HG02884 (cell line): ENCODE measurements at regions not wholly inside any gene's neighbourhood (a gene's known extent, or its start where the extent isn't known, plus 50 kb on each side); places are given as distances from the start of the nearest gene placed in this dataset.

Source experiments
- ATAC-seq: cut with Tn5 transposase; IDR thresholded peaks from one replicate; pipeline ENCODE4 v1.9.1; 2021; ENCODE audit warnings: mild to moderate bottlenecking, moderate library complexity; ENCODE audit not compliant: unreplicated experiment

- ATAC-seq: no peak
These were observed 224.4 kb upstream of the POU3F1 start for GRCh38 chr1:38270849-38271633.

DNA sequence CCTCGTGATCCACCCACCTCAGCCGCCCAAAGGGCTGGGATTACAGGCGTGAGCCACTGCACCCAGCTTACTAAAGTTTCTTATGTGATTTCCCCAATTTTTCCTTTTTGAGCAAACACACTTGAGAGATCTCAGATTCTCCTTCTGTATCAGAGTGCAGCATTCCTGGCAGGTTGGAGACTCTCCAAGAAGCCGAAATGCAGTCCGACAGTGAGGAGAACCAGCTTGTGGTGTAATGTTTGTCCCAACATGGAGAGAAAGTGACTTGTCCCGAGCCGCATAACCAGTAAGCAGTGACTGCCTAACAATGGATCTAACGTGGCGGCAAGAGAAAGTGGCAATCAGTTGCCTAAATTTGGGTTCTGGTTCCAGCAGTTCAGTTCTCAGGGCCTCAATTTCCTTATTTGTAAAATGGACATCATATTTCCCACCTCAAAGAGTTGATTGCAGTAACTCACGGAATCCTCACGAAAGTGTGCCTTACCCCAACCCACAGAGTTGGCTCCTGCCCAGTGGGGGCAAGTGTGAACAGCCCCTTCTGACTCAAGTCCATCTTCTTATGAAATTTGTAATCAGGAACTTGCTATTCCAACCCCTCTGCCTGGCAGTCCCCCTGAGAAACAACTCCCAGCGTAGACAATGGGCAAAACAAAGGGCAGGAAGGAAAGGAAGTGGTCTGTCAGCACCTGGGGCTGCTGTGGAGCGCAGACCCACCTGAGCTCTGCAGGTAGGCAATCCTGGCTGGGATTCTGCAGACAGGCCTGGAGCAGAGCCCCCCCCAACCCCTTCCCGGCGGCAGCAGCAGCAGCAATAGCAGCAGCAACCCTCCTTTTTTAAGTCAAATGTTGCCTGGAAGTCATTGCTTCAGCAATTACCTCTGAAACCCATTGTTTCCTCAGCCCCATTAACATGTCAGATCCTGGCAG, 223.6 kb upstream of the POU3F1 start:
- no peak for ATAC-seq

GRCh38 chr1:38268226-38268625, 221.6 kb upstream of the POU3F1 start:
- no peak for ATAC-seq

DNA sequence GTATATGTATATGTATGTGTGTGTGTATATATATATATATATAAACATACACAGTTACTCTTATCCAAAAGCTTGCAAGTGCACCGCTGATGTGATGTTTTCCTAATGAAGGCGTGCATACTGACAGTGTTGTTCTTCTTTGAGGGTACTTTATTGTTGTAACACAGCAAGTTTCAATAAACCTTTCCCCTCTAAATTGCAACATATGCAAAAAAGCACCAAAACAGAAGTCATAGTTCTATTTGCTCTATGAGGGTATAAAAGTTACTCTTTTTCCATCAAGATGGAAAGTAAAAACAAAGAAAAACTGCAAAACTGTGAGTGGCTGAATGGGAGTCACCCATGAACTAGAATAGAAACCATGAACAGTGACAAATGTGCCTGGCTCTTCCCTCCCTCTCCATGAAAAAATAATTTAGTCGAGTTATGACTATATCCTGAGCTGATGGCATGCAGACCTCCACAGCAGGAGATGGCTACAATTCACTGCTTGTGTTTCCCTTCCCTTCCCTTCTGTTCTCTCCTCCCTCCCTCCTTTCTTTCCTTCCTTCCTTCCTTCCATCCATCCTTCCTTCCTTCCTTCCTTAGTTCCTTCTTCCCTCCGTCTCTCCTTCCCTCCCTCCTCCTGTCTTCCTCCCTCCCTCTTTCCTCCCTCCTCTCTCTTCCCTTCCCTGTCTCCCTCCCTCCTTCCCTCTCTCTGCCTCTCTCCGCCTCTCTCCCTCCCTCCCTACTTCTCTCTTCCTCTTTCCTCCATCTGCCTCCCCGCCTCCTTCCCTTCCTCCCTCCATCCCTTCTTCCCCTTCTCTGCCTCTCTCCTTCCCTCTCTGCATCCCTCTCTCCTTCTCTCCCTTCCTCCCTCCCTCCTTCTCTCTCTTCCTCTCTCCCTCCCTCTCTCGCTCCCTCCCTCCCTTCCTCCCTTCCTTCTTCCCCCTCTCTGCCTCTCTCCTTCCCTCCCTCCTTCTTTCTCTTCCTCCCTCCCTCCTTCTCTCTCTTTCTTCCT, 220.7 kb upstream of the POU3F1 start:
- no peak for ATAC-seq

- ATAC-seq: no peak
These were observed 219.6 kb upstream of the POU3F1 start for GRCh38 chr1:38266197-38266520.

DNA sequence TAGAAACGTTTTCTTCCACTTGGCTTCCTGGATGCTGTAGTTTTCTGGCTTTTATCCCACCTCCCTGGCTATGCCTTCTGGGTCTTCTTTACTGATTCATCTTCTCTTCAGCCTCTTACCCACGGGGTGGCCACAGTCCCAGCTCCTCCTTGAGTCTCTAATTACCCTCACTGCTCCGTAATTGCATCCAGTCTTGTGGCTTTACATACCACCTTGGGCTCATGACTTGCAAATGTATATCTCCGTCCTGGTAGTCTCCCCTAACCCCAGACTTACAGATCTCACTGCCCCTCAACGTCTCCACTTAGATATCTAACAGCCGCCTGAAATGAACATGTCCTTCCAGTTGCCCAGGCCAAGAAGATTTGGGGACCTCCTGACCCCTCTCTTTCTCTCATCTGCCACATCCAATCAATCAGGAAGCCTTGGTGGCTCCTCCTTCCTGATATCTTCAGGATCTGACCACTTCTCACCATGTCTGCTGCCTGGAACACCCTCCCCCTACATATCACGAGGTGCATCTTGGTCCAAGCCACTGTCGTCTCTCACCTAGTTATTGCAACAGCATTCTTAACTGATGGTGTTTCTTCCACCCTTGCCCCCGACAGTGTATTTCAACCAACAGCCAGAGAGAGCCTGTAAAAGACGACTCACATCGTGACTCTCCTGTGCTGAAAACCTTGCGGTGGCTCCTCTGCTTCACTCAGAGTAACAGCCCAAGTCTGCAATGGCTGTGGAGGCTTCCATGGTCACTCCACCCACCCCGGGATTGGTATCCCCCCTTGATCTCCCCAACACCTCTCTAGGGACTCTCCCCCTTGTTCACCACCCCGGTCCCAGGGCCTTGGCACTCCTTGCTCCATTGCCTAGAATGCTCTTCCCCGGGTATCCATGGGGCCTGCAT, 219.0 kb upstream of the POU3F1 start:
- no peak for ATAC-seq

GRCh38 chr1:38263438-38263837, 216.8 kb upstream of the POU3F1 start:
- ATAC-seq: no peak

DNA sequence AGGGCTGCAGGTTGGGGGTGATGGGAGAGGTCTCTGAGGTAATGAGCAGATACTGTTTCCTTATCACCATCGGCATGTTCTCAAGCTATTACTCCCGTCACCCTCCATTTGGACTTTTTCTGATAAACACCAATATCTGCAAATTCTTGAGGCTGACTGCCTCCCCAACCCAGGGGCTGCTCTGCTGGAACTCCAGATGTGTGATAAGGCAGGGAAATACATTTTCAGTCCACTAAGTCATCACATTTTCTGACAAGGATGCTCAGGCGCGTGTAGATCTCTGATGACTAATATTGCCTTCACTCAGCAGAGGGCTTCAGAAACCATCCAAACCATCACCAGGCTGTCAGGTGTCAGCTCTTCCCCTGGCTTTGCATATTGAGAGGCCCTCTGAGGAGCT, 215.0 kb upstream of the POU3F1 start:
- ATAC-seq: no peak

- ATAC-seq: no peak
These were observed 211.6 kb upstream of the POU3F1 start for GRCh38 chr1:38258085-38258627.

- no peak for ATAC-seq
These were observed 210.8 kb upstream of the POU3F1 start for GRCh38 chr1:38257374-38257773.

- no peak for ATAC-seq
These were observed 209.5 kb upstream of the POU3F1 start for GRCh38 chr1:38256072-38256471.

DNA sequence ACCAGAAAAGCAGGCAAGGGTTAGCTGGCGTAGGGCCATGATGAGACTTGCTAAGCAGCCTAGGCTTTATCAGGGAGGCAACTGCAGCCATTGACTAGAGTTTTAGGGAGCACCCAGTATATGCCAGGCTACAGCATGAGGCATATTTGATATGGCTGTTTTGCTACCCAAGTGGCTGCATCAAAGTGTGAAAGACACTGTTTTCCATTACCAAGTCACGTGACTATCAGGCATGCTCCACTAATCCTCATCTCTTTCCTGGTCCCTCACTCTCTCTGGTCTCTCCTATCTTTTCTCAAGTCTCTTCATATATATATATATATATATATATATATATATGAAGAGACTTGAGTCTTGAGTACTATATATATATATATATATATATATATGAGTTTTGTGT, 206.7 kb upstream of the POU3F1 start:
- ATAC-seq: no peak

- no peak for ATAC-seq
These were observed 203.8 kb upstream of the POU3F1 start for GRCh38 chr1:38250356-38250755.

DNA sequence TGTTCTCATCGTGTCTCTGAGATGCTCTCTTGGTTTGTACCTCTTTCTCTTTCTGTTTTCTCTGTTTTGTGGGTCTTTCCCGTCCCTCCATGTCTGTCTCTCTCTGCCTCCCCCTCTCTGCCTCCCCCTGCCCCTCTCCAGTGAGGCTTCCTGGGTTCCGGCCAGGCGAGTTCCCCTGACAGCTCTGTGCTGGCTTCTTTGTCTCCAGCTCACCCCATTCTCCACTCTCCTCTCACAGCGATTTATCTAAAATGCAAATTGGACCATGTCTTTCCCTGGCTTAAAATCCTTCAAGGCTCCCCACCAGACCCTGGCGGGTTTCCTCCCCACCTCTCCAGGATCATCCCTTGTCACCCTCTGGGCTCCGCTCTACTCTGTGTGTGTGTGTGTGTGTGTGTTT, 202.4 kb upstream of the POU3F1 start:
- ATAC-seq: no peak

DNA sequence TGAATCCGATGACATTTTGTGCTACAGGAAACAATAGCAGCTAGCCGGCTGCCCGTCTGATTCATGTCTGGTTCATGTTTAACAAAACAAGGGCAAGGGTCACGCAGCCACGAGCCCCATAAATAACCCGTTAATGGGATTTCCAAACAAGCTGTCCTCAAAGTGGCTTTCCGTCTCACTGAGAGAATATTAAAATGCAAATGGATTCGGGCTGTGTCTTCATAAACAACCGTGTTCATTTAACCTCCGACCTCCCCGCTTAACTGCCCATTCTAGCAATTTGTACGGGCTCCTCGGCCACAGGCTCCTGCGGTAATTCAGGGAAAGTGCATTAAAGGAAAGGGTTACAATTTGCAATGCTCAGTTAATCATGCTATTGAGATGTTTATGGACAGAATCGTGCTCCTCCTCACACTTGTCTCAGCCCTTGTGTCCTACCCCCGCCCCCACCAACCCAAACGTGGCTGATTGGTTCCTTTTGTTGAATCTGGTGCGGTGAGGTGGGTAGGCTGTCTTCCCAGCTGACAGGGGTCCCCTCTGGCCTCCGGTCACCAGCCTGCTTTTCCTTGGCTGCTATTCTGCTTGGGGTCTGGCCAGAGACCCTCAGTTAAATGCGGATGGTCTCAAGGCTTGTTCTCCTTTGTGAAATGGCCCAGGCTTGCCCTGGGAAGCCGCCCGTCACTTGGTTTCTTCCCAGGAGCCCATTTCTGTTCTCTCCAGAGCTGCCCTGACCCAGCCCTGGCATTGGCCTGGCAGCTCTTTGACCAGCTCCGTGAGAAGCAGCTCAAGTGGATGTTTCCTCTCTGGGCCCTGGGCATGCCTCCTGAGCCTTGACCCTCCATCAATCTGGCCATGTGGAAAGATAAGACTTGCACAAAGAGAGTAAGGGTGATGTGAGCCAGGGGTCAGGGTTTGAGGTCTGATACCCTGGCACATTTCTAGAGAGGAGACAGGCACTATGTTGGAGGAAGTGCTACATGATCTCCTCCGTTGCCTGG, 200.7 kb upstream of the POU3F1 start:
- ATAC-seq: no peak

GRCh38 chr1:38244218-38244845, 197.7 kb upstream of the POU3F1 start:
- no peak for ATAC-seq

DNA sequence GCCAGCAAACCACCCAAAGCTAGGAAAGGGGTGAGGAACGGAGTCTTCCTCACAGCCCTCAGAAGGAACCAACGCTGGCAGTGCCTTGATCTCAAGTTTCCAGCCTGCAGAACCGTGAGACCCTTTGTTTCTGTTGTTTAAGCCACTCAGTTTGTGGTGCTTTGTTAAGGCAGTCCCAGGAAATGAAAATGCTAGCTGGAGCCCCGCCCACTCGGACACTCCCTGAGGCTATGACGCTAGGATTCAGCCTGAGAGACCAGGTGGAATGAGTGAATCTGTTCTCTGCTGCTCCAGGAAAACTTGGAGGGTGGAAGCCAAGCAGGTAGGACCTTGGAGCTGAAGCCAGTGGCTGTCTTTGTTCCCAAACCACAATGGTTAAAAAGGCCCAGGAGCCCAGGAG, 196.5 kb upstream of the POU3F1 start:
- no peak for ATAC-seq

GRCh38 chr1:38242506-38242905, 195.9 kb upstream of the POU3F1 start:
- ATAC-seq: no peak
